GM20000 (cell line): ENCODE measurements at regions not wholly inside any gene's neighbourhood (a gene's known extent, or its start where the extent isn't known, plus 50 kb on each side); places are given as distances from the start of the nearest gene placed in this dataset.

Experiments used
- DNase-seq: peaks from one replicate; pipeline ENCODE4 v3.0.0; 2012; ENCODE audit warnings: low spot score
- TF ChIP-seq, protein P1 (sequence below): IDR thresholded peaks from 2 replicates; pipeline ENCODE4 v1.5.1; 2012; ENCODE audit warnings: mild to moderate bottlenecking, control low read depth; ENCODE audit errors: extremely low read depth, missing control alignments

DNA sequence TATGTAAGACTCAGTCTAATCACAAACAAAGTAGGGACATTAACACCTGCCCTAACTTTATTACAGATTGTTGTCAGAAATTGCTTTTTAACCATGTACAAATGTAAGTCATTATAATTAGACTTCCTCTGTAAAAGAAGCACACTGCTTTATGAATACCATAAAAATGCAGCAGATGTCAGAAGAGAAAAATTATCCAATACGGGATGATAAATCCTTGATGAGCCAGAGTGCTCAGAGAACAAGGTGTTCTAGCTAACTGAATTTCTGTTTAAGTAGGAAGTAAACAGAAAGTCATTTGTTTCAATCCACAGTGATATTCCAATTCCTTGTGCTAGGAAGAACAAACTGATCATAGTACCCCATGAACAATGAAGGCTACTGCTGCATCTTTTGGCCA, 54.6 kb upstream of the BMPER start:
- no peak for DNase-seq
- TF ChIP-seq, protein P1, sequence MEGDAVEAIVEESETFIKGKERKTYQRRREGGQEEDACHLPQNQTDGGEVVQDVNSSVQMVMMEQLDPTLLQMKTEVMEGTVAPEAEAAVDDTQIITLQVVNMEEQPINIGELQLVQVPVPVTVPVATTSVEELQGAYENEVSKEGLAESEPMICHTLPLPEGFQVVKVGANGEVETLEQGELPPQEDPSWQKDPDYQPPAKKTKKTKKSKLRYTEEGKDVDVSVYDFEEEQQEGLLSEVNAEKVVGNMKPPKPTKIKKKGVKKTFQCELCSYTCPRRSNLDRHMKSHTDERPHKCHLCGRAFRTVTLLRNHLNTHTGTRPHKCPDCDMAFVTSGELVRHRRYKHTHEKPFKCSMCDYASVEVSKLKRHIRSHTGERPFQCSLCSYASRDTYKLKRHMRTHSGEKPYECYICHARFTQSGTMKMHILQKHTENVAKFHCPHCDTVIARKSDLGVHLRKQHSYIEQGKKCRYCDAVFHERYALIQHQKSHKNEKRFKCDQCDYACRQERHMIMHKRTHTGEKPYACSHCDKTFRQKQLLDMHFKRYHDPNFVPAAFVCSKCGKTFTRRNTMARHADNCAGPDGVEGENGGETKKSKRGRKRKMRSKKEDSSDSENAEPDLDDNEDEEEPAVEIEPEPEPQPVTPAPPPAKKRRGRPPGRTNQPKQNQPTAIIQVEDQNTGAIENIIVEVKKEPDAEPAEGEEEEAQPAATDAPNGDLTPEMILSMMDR, result no peak

DNA sequence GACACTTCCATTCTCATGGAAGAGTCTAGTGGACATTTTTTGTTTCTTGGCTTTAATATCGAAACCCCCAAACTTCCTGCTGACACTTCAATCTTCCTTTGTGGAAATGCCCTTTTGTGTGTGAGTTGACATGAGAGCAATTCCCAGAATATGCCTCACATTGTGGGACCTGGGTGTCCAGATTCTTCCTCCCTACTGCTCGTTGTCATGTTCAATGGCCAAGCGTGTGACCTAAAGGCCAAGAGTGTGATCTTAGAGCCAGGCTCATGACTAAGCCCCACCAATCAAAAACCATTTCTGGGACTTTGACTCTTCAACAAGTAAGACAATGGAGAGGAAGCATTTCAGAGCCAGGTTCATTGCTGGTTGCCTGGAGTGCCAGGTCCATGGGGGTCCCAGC, 52.5 kb upstream of the BMPER start:
- TF ChIP-seq, protein P1, result no peak
- DNase-seq, result no peak

DNA sequence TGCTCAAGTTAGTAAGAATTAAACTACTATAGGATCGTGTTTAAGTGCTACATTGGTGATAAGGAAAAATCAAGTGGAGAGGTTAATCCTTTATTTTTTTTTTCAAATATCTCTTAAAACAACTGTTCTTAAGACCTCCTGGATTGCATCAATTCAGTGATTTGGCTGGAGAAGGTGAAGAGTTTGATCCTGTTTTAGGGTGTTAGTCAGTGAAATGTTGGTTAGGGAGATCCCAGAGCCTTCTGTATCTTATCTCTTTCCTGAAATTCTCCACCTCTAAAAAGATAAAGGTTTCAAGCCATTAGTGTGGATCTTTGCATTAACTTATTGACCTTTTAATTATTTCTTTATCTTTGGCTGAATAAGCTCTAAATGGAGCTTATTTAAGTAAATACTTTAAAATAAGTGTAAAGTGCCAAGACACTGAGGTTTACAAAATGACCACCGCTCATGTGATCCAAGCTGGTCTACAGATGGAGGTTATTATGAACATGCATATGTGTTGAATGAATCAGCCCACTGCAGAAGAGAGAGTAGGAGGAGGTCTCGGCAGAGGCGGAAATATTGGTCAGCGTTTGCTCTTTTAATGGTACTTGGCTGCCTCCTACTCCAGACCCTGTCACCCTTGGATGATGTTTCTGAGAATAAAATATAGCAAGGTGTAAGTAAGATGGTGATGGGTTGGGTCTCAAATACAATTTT, 51.8 kb upstream of the BMPER start:
- DNase-seq, result no peak

DNA sequence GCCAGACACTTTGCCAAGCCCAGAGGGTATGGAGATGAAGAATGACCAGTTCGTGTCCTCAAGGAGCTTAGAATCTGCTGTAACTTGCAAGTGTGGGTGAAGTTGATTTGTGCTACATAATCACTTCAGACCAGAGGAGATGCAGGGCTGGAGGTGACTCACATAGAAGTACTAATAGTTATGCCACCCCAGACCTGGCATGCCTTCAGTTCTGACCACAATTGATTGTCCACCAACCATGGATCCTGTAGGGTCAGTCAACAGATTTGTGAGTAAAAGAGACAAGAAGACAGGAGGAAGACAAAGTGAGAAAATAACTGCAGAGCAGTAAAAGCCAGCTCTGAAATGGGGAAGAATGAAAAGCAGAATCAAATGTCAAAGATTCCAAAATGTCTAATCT, 51.2 kb upstream of the BMPER start:
- no peak for DNase-seq
- TF ChIP-seq, protein P1, result no peak

More for the DNA sequence above, 51.8 kb upstream of the BMPER start:
- TF ChIP-seq, protein P1, result no peak

DNA sequence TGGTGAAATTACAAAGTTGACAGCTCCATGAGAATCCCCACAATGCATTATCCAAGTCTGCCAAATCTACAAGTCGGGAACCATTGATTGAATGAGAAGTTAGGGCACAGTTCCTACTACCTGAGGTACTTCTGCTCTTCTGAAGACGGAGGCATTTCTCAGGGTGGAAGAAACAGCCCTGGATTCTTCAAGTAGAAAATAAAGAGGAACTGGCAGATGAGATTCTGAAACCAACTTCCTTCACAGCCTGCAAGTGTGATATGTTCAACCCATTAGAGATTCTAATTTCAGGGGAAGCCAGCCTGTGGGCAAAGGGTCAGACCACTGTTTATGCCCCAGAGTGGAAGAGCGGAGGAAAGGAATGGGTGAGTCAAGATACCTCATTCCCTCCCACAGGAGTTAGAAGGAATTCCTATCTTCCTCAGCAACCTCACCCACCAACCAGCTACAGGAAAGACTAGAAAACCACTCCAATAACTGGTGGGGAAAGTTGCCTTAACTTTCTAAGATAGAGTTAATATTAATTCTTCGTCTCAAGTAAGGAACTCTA, 50.5 kb upstream of the BMPER start:
- TF ChIP-seq, protein P1, result no peak
- no peak for DNase-seq
